Stimulated activated CD4-positive, alpha-beta T cell treated with anti-CD3 and anti-CD28 coated beads, Interleukin-2, amount 100 ng/mL, for 4 hours (primary cell): ENCODE measurements at regions not wholly inside any gene's neighbourhood (a gene's known extent, or its start where the extent isn't known, plus 50 kb on each side); places are given as distances from the start of the nearest gene placed in this dataset.

ENCODE experiments used
- DNase-seq: peaks from one replicate; pipeline ENCODE4 v3.0.0-alpha.2; 2020; ENCODE audit warnings: low read depth

DNA sequence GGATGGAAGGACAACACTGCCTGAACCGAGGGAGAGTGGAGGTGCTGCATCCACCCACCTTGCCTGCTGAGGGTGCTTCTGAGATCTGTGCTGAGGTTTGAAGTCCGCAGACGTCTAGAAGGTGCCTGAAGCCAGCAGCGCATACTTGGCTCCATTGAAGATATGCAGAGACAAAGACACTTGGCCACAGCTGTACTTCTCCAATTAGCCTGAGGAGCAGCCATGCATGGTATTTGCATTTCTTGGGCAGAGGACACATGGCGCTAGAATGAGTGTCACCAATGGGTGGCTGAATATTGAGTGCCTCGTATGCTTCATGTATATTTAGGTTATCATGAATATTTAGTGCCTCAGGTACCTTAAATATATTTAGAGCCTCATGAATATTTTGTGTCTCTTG lies 128.7 kb upstream of the ATP6AP2 start:
- DNase-seq = no peak

DNA sequence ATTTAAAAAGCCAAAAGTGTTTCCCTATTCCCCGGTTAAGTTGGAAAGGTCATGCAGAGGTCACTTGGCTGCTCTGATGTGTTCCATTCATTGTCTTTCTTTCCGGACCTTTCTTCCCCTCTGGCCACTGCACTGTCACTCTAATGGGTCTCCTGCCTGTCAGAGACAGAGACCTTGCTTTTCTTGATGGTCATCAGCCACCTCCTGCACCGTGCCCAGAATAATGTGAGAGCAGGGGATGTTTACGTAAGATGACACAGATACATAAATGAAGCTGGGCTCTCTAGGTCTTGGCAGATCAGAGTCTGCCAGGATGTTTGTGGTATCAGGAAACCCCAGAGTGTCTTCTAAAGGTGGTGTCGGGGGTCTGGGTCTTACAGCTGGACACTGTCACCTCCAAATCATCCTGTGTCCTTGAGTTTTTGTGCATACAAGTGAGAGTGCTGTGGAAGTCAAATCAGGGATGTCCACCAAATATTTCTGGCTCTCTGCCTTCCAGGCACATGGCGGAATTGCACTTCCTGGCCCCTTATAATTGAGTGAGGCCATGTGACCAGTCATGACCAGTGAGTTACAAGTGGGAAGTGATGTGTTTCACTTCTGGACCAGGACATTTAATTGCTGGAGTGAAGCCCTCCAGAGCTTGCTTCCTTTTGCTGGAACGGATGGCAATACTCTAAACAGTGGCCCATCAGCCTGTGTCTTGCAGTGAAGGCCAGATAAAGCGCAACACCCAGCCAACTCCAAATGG lies 130.6 kb upstream of the ATP6AP2 start:
- no peak for DNase-seq

DNA sequence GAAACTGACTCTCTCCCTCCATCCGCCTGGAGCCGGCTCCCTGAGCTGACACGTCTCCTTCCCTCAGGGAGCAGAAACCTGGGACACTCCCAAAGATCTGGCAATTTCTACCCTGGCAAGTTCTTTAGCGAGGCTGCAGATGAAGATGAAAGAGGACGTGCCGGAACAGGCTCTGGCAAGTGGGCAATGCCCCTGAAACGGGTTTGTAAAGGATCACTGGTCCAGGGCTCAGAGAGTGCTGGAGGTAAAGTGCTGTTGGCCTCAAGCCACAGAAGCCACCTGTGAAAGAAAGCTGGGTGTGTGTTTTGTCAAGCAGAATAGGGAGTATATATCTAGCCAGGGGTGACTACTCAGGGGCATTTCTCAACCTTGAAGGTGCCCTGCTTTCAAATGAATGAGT lies 131.4 kb upstream of the ATP6AP2 start:
- DNase-seq = no peak

- DNase-seq = no peak
These were observed 132.0 kb upstream of the ATP6AP2 start for GRCh38 chrX:40448793-40449192.

- no peak for DNase-seq
These were observed 133.8 kb upstream of the ATP6AP2 start for GRCh38 chrX:40446921-40447320.

- DNase-seq = no peak
These were observed 135.1 kb upstream of the ATP6AP2 start for GRCh38 chrX:40445691-40446090.

DNA sequence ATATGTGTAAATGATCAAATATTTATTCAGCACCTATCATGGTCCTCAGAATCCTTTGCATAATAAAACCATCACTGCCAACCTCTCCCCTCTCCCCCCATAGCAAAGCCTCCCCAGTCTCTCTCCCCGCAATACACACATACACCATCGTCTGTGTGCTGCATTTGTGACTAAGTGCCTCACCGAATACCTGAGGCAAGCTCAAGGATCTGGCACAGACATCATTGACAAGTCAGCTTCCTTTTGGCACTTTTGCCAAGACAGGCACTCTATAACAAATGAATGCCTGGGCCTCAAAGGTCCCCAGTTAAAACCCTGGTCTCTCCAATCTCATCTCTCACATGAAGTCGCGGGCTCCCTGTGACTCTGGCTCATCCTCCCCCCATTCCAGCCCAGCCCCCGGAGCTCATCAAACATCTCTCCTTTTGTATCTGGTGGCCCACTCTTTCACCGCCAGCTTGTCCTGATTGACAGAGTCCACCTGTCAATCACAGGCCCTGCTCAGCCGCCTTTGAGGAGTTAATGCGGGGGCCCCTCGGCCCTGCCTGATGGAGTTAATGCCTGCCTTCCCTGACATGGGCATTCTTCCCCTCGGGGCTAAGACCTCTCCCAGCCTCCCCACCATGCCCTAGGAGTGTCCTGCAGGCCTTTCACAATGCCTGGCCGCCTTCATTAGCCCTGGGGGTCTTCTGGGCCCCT lies 135.8 kb upstream of the ATP6AP2 start:
- no peak for DNase-seq

DNA sequence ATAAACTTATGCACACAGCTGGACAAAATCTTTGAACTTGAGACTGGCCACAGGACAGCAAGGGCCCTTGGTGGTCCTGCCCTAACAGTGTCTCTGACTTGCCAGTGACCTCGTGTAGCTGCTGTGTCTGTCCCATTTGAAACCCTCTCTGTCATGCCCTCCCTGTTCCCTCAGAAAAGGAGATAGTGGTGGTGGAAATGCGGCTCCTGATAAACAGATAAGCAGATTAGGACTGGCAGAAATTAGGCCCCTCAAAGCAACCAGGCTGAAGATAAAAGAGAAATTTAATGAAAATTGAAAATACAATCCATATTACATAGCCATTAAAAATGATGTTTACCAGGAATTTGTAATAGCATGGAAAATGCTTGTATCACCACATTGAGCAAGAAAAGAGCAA lies 136.6 kb upstream of the ATP6AP2 start:
- DNase-seq = no peak

DNA sequence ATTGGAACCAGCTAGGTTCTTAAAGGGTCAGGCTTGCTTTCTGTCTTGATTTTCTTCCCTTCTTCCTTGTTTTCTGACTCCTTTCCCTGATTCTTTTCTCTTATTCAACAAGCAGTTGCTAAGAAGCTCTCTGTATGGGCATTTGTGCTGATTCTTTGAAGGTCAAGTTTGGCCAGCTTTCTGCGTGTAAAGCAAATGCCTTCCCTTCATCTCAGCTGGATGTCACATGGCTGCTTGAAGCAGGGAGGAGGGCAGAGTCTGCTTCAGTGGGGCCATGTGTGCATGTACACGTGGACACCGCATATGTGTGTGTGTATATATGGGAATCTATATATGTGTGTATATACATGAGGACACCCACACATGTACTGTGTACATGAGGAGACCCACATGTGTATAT lies 139.9 kb upstream of the ATP6AP2 start:
- no peak for DNase-seq

DNA sequence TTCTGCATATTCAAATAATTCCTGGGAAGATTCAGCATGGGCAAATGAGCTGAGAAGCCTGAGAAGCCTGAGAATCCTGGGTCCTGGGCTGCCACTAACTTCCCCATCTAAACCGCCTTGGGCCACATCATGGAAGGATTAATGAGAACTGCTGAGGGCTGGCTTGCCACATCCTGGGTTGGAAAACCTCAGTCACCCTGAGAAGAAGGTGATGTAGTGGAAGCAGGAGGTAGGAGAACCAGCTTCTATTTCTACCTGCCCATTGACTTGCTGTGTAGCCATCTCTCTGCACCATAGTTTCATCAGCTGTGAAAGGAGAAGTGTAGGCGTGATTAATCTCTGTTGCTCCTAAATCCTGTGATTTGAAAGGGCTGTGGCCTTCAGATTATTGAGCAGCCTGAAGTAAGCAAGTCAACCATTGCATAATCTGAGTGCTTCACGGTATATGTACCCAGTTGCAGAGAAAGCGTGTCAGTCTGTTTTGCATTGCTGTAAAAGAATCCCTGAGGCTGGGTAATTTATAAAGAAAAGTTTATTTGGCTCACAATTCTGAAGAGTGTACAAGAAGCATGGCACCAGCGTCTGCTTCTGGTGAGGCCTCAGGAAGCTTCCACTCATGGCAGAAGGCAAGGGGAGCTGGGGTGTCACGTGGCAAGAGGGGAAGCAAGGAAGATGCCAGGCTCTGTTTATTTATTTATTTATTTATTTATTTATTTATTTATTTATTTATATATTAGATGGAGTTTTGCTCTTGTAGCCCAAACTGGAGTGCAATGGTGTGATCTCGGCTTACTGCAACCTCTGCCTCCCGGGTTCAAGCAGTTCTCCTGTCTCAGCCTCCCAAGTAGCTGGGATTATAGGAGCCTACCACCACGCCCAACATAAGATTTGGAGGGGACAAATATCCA lies 140.9 kb upstream of the ATP6AP2 start:
- DNase-seq = no peak

GRCh38 chrX:40437348-40437747 lies 143.4 kb upstream of the ATP6AP2 start:
- no peak for DNase-seq

DNA sequence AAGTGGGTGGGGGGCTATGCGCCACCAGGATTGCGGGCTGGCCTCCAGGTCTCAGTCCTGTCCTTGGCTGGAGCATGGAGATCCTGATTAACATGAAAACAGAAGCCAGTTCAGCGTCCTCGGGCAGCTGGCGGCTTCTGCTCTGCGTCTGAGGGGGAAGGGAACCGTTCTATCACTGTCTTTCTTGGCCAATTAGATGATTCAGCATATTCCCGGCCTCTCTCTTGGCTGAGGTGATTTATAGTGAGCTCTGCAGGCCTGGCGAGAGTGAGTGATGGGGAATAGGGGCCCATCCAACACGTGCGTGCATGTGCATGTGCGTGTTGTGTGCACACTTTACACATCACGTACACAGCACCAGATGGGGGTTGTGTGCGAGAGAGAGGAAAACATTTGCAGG lies 145.8 kb upstream of the ATP6AP2 start:
- DNase-seq = no peak

GRCh38 chrX:40434443-40434842 lies 146.3 kb upstream of the ATP6AP2 start:
- DNase-seq = no peak

GRCh38 chrX:40433160-40433559 lies 147.6 kb upstream of the ATP6AP2 start:
- no peak for DNase-seq

- no peak for DNase-seq
These were observed 156.5 kb upstream of the ATP6AP2 start for GRCh38 chrX:40424259-40424658.

- DNase-seq = no peak
These were observed 157.5 kb upstream of the ATP6AP2 start for GRCh38 chrX:40423299-40423698.

DNA sequence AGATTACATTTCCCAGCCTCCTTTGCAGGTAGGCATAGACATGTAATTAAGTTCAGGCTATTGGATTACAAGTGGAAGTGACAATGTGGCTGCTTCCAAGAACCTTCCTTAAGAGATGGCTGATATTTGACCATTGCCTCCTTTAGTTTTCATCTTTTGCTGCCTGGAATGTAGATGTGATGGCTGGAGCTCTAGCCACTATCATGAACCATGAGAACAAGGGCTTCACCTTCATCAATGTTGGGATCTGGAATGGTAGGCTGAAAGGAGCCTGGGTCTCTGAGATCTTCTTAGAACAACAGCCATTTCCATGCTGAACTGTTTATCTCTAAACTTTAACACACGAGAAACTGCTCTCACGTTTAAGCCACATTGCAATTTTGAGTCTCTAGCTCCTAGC lies 158.7 kb upstream of the ATP6AP2 start:
- no peak for DNase-seq

GRCh38 chrX:40420899-40421729 lies 159.7 kb upstream of the ATP6AP2 start:
- DNase-seq = no peak

DNA sequence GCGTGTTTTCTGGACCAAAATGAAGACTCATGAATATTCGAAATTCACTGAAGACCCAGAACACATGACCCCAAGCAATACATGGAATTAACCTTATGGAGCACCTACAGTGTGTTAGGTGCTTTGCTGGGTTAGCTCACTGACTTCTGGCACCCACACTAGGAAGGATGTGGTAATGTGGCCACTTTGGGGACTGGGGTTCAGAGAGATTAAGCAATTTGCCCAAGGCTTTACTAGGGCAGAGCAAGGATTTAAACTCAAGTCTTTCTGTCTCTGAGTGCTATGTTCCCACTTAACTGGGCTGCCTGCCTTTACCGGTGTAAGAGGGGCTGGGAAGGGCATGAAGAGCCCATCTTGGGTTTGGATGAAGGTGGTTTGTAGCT lies 162.0 kb upstream of the ATP6AP2 start:
- no peak for DNase-seq

GRCh38 chrX:40418146-40418812 lies 162.5 kb upstream of the ATP6AP2 start:
- no peak for DNase-seq

- DNase-seq = no peak
These were observed 165.1 kb upstream of the ATP6AP2 start for GRCh38 chrX:40415675-40416074.
